ENCODE measurements at regions not wholly inside any gene's neighbourhood (a gene's known extent, or its start where the extent isn't known, plus 50 kb on each side); places are given as distances from the start of the nearest gene placed in this dataset.

- DNase-seq (ENCODE audit: low spot score, unreplicated experiment) = no peak
- Mint-ChIP-seq H3K4me1 (ENCODE audit: low read depth) (peaks cover 3% of the 10 kb centered on the region), H3K27ac (no peak overlapping the region), H3K9me3 (ENCODE audit: low read depth) (no peaks in the 10 kb centered on the region), H3K4me3 (ENCODE audit: low read depth) (no peak overlapping the region), H3K36me3 (ENCODE audit: insufficient read depth) (no peaks in the 10 kb centered on the region), H3K27me3 (no peaks in the 10 kb centered on the region)
- TF ChIP-seq CTCF (IDR thresholded peaks at IDR 0.05; ENCODE audit: unreplicated experiment) = no peak
These were observed 222.4 kb downstream of the SLIT2 start for GRCh38 chr4:20474119-20474518.

- Mint-ChIP-seq H3K36me3 (ENCODE audit: insufficient read depth) (no peaks in the 10 kb centered on the region), H3K9me3 (ENCODE audit: low read depth) (no peaks in the 10 kb centered on the region), H3K4me3 (ENCODE audit: low read depth) (no peak overlapping the region), H3K27ac (no peak overlapping the region), H3K27me3 (no peaks in the 10 kb centered on the region), H3K4me1 (ENCODE audit: low read depth) (peaks cover 3% of the 10 kb centered on the region)
- no peak for DNase-seq (ENCODE audit: low spot score, unreplicated experiment)
- TF ChIP-seq CTCF (IDR thresholded peaks at IDR 0.05; ENCODE audit: unreplicated experiment) = no peak
These were observed 221.8 kb upstream of the PACRGL start for GRCh38 chr4:20478412-20478811.

- Mint-ChIP-seq H3K27me3 (no peaks in the 10 kb centered on the region), H3K4me1 (ENCODE audit: low read depth) (peaks cover 3% of the 10 kb centered on the region), H3K4me3 (ENCODE audit: low read depth) (no peak overlapping the region), H3K9me3 (ENCODE audit: low read depth) (no peaks in the 10 kb centered on the region), H3K27ac (no peak overlapping the region), H3K36me3 (ENCODE audit: insufficient read depth) (no peaks in the 10 kb centered on the region)
- TF ChIP-seq CTCF (IDR thresholded peaks at IDR 0.05; ENCODE audit: unreplicated experiment) = no peak
- no peak for DNase-seq (ENCODE audit: low spot score, unreplicated experiment)
These were observed 219.9 kb upstream of the PACRGL start for GRCh38 chr4:20480165-20480947.

- peaks cover 2% of the 10 kb centered on the region for H3K4me1 Mint-ChIP-seq (ENCODE audit: low read depth)
- DNase-seq (ENCODE audit: low spot score, unreplicated experiment) = no peak
- no peak overlapping the region for H3K4me3 Mint-ChIP-seq (ENCODE audit: low read depth)
- no peak for TF ChIP-seq CTCF (IDR thresholded peaks at IDR 0.05; ENCODE audit: unreplicated experiment)
- H3K27ac Mint-ChIP-seq = no peak overlapping the region
- H3K9me3 Mint-ChIP-seq (ENCODE audit: low read depth) = no peaks in the 10 kb centered on the region
- H3K27me3 Mint-ChIP-seq = no peaks in the 10 kb centered on the region
- H3K36me3 Mint-ChIP-seq (ENCODE audit: insufficient read depth) = no peaks in the 10 kb centered on the region
These were observed 216.8 kb upstream of the PACRGL start for GRCh38 chr4:20483416-20483815.

GRCh38 chr4:20486433-20486832 lies 213.8 kb upstream of the PACRGL start:
- no peak for DNase-seq (ENCODE audit: low spot score, unreplicated experiment)
- Mint-ChIP-seq H3K4me3 (ENCODE audit: low read depth) (no peak overlapping the region), H3K9me3 (ENCODE audit: low read depth) (no peaks in the 10 kb centered on the region), H3K36me3 (ENCODE audit: insufficient read depth) (peaks cover 1% of the 10 kb centered on the region), H3K27me3 (no peaks in the 10 kb centered on the region), H3K4me1 (ENCODE audit: low read depth) (peaks cover under 1% of the 10 kb centered on the region), H3K27ac (no peak overlapping the region)
- TF ChIP-seq CTCF (IDR thresholded peaks at IDR 0.05; ENCODE audit: unreplicated experiment) = no peak

Measured in progenitor cell of endocrine pancreas (in vitro differentiated cells).